ENCODE measurements at regions not wholly inside any gene's neighbourhood (a gene's known extent, or its start where the extent isn't known, plus 50 kb on each side); places are given as distances from the start of the nearest gene placed in this dataset.

- H3K4me3 ChIP-seq (ENCODE audit: low read depth, low read length) = no peak overlapping the region
- no peaks in the 10 kb centered on the region for H3K36me3 ChIP-seq (ENCODE audit: control insufficient read depth, insufficient read depth, low read length)
- POLR2A ChIA-PET = no interaction called here
- TF ChIP-seq, protein P1, sequence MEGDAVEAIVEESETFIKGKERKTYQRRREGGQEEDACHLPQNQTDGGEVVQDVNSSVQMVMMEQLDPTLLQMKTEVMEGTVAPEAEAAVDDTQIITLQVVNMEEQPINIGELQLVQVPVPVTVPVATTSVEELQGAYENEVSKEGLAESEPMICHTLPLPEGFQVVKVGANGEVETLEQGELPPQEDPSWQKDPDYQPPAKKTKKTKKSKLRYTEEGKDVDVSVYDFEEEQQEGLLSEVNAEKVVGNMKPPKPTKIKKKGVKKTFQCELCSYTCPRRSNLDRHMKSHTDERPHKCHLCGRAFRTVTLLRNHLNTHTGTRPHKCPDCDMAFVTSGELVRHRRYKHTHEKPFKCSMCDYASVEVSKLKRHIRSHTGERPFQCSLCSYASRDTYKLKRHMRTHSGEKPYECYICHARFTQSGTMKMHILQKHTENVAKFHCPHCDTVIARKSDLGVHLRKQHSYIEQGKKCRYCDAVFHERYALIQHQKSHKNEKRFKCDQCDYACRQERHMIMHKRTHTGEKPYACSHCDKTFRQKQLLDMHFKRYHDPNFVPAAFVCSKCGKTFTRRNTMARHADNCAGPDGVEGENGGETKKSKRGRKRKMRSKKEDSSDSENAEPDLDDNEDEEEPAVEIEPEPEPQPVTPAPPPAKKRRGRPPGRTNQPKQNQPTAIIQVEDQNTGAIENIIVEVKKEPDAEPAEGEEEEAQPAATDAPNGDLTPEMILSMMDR (IDR thresholded peaks at IDR 0.05; ENCODE audit: insufficient read depth, low read depth, low read length) = no peak
- CTCF ChIA-PET = no interaction called here
- DNase-seq (ENCODE audit: low read depth) = no peak
- no peaks in the 10 kb centered on the region for H3K27me3 ChIP-seq (ENCODE audit: control insufficient read depth, insufficient read depth, low read length)
Measured at GRCh38 chr3:164371681-164372080, 706.6 kb downstream of the SI start.

DNA sequence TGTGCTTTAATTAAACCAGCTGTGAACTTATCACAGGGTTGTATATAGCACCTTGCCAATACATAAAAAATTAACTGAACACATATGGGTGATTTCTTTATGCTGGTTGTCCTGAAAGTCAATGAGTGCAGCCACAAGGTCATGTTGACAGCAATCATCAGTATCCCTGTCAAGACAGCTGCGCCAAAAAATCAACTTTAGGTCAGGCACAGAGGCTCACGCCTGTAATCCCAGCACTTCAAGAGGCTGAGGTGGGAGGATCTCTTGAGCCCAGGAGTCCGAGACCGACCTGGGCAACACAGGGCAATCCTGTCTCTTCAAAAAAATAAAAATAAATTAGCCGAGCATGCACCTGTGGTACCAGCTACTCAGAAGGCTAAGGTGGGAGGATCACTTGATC, 707.3 kb downstream of the SI start:
- POLR2A ChIA-PET = no interaction called here
- CTCF ChIA-PET = no interaction called here

GRCh38 chr3:164365242-164365641, 713.1 kb downstream of the SI start:
- no peak overlapping the region for H3K4me3 ChIP-seq (ENCODE audit: low read depth, low read length)
- no peak for DNase-seq (ENCODE audit: low read depth)
- H3K27me3 ChIP-seq (ENCODE audit: control insufficient read depth, insufficient read depth, low read length) = no peaks in the 10 kb centered on the region
- CTCF ChIA-PET = no interaction called here
- H3K36me3 ChIP-seq (ENCODE audit: control insufficient read depth, insufficient read depth, low read length) = no peaks in the 10 kb centered on the region
- TF ChIP-seq, protein P1 (IDR thresholded peaks at IDR 0.05; ENCODE audit: insufficient read depth, low read depth, low read length) = no peak
- POLR2A ChIA-PET = no interaction called here

More for the DNA sequence above, 707.3 kb downstream of the SI start:
- Histone ChIP-seq H3K4me3 (ENCODE audit: low read depth, low read length) (no peak overlapping the region), H3K36me3 (ENCODE audit: control insufficient read depth, insufficient read depth, low read length) (no peaks in the 10 kb centered on the region), H3K27me3 (ENCODE audit: control insufficient read depth, insufficient read depth, low read length) (no peaks in the 10 kb centered on the region)
- TF ChIP-seq, protein P1 (IDR thresholded peaks at IDR 0.05; ENCODE audit: insufficient read depth, low read depth, low read length) = no peak
- no peak for DNase-seq (ENCODE audit: low read depth)

DNA sequence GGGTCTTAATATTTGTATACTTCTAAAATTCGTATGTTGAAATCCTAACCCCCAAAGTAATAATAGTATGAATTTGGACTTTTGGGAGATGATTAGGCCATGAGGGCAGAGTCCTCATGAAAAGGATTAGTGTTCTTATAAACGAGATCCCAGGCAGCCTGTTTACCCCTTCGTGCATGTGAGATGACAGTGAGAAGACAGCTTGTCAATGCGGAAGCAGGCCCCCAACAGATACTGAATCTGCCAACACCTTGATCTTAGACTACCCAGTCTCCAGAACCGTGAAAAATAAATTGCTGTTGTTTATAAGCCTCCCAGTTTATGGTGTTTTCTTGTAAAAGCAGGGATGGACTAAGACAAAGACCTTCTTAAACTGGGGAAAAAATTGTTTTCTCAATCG, 714.2 kb downstream of the SI start:
- CTCF ChIA-PET = no interaction called here
- POLR2A ChIA-PET = no interaction called here

GRCh38 chr3:164360738-164361406, 717.4 kb downstream of the SI start:
- H3K27me3 ChIP-seq (ENCODE audit: control insufficient read depth, insufficient read depth, low read length) = no peaks in the 10 kb centered on the region
- no peak overlapping the region for H3K4me3 ChIP-seq (ENCODE audit: low read depth, low read length)
- no peak for DNase-seq (ENCODE audit: low read depth)
- TF ChIP-seq, protein P1 (IDR thresholded peaks at IDR 0.05; ENCODE audit: insufficient read depth, low read depth, low read length) = no peak
- ChIA-PET CTCF (no interaction called here), POLR2A (no interaction called here)
- H3K36me3 ChIP-seq (ENCODE audit: control insufficient read depth, insufficient read depth, low read length) = no peaks in the 10 kb centered on the region

More for the DNA sequence above, 714.2 kb downstream of the SI start:
- no peak for DNase-seq (ENCODE audit: low read depth)
- Histone ChIP-seq H3K27me3 (ENCODE audit: control insufficient read depth, insufficient read depth, low read length) (no peaks in the 10 kb centered on the region), H3K36me3 (ENCODE audit: control insufficient read depth, insufficient read depth, low read length) (no peaks in the 10 kb centered on the region), H3K4me3 (ENCODE audit: low read depth, low read length) (no peak overlapping the region)
- TF ChIP-seq, protein P1 (IDR thresholded peaks at IDR 0.05; ENCODE audit: insufficient read depth, low read depth, low read length) = no peak
